Natural killer cell (primary cell): ENCODE measurements at regions not wholly inside any gene's neighbourhood (a gene's known extent, or its start where the extent isn't known, plus 50 kb on each side); places are given as distances from the start of the nearest gene placed in this dataset.

Experiments
- ATAC-seq, 3 donors: fragments of 150-1000 bp in 2 of 3; fragments of 200-7000 bp in 1 of 3; cut with Tn5 transposase; 1 replicate in 1 of 3; 2 replicates in 2 of 3; pipeline ENCODE4 v1.10.0; 2021; ENCODE audit warnings: mild to moderate bottlenecking in 2 of 3, moderate library complexity in 2 of 3
- DNase-seq, 2 donors: peaks; one replicate each; pipeline versions ENCODE4 v3.0.0 to v3.0.0-alpha.2; 2013 to 2021; ENCODE audit warnings: mixed read lengths in 1 of 2
- H3K27ac ChIP-seq: one replicate; pipeline ENCODE4 v1.5.1; 2013; ENCODE audit warnings: mild to moderate bottlenecking, low read length
- H3K27me3 ChIP-seq: one replicate; pipeline ENCODE4 v1.6.1; 2013; ENCODE audit warnings: low read length; ENCODE audit not compliant: control insufficient read depth, insufficient read depth
- H3K36me3 ChIP-seq: one replicate; pipeline ENCODE4 v1.6.1; 2013; ENCODE audit warnings: low read length; ENCODE audit not compliant: control insufficient read depth, insufficient read depth
- H3K4me1 ChIP-seq: one replicate; pipeline ENCODE4 v1.6.1; 2013; ENCODE audit warnings: low read length; ENCODE audit not compliant: control insufficient read depth, insufficient read depth
- H3K4me3 ChIP-seq: one replicate; pipeline ENCODE4 v1.5.1; 2013; ENCODE audit warnings: low read length
- H3K9me3 ChIP-seq: one replicate; pipeline ENCODE4 v1.6.1; 2013; ENCODE audit warnings: low read length; ENCODE audit not compliant: control insufficient read depth, insufficient read depth
- H3K27ac Mint-ChIP-seq, 2 donors: one replicate each; pipeline ENCODE4 v1.8.0; 2022; ENCODE audit warnings: mild to moderate bottlenecking in 2 of 2, mixed read lengths in 2 of 2, moderate library complexity in 1 of 2
- H3K27me3 Mint-ChIP-seq, 2 donors: one replicate each; pipeline ENCODE4 v1.8.0; 2022; ENCODE audit warnings: low read depth in 2 of 2, mixed read lengths in 2 of 2
- H3K36me3 Mint-ChIP-seq: one replicate; pipeline ENCODE4 v1.8.0; 2022; ENCODE audit warnings: mixed read lengths
- H3K4me1 Mint-ChIP-seq, 2 donors: one replicate each; pipeline ENCODE4 v1.8.0; 2022; ENCODE audit warnings: mixed read lengths in 2 of 2
- H3K4me3 Mint-ChIP-seq: one replicate; pipeline ENCODE4 v1.8.0; 2022; ENCODE audit warnings: mild to moderate bottlenecking, moderate library complexity, mixed read lengths
- H3K9me3 Mint-ChIP-seq, 2 donors: one replicate each; pipeline ENCODE4 v1.8.0; 2022; ENCODE audit warnings: mixed read lengths in 2 of 2
- WGBS: methylation state at CpG from one replicate; pipeline ENCODE4 v1.1.7; 2013; ENCODE audit warnings: missing lambda C conversion rate; ENCODE audit not compliant: insufficient coverage; 5-methylcytosine and 5-hydroxymethylcytosine counted together
- intact Hi-C: fragments of 100-400 bp; cut with micrococcal nuclease; formaldehyde crosslinking; loops from one replicate; pipeline ENCODE4 v1.14.2; 2022
- TF ChIP-seq, protein P1 (sequence below): fragments of 200-600 bp; IDR thresholded peaks from one replicate; pipeline ENCODE4 v1.8.0; 2022; ENCODE audit warnings: antibody characterized with exemption

DNA sequence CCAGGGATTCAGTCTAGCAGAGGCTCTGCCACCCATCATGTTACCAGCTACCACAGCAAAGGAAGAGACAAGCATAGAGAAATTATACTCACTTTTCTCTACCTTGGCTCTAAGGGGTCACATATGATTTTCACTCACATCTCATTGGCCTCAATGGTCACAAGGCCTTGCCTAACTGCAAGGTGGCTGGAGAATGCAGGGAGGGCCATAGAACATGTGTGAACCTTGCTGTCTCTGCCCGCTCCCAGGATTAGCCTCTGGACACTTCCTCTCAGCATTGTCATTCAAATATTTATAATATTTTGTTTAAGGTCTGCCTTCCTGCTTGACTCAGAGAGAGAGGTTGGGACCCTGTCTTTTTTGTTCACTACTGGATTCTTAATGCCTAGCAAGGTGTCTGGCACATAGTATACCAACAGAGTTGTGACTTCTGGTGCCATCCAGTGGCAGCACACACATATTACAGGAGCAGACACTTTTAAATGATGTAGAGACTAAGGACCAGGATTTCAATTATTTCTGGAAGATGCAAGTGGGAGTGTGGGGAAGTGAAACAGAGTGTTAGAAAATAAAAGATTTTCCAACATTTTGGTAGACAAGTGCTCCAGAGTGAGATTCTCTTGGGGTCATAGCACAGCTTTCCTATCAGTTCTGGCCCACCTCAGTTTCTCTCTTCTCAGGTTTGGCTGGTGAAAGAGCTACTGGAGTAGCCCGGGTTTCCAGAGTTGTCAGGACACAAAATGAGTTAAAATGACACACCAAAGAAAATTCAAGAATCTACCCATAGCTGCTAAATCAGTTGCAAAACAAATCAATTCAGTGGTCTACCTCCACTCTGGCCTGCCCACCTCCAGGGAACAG lies 119.0 kb upstream of the RASGRP1 start:
- H3K27me3 ChIP-seq: no peaks in the 10 kb centered on the region
- Mint-ChIP-seq H3K4me1 (peaks cover 41 to 43% of the 10 kb centered on the region in 2 donors), H3K27me3 (no peaks in the 10 kb centered on the region), H3K27ac (peak overlapping the region; percentile 41 to 80), H3K9me3 (no peaks in the 10 kb centered on the region), H3K36me3 (no peaks in the 10 kb centered on the region), H3K4me3 (peak overlapping the region; percentile 7)
- WGBS: 71% methylated on average over 1 of the region's 2 CpGs
- H3K36me3 ChIP-seq: no peaks in the 10 kb centered on the region
- intact Hi-C loops: loop anchor here (1.0 kb wide), 4 partner anchors 16 to 209 kb away; partner anchors contain the start of gene RASGRP1
- H3K4me1 ChIP-seq: peaks cover 46% of the 10 kb centered on the region
- ATAC-seq (peak; percentile 89 to 98 (median 97)), DNase-seq (peak; percentile 58 to 90)
- no peak overlapping the region for H3K4me3 ChIP-seq
- no peak overlapping the region for H3K27ac ChIP-seq
- no peaks in the 10 kb centered on the region for H3K9me3 ChIP-seq
- TF ChIP-seq, protein P1, sequence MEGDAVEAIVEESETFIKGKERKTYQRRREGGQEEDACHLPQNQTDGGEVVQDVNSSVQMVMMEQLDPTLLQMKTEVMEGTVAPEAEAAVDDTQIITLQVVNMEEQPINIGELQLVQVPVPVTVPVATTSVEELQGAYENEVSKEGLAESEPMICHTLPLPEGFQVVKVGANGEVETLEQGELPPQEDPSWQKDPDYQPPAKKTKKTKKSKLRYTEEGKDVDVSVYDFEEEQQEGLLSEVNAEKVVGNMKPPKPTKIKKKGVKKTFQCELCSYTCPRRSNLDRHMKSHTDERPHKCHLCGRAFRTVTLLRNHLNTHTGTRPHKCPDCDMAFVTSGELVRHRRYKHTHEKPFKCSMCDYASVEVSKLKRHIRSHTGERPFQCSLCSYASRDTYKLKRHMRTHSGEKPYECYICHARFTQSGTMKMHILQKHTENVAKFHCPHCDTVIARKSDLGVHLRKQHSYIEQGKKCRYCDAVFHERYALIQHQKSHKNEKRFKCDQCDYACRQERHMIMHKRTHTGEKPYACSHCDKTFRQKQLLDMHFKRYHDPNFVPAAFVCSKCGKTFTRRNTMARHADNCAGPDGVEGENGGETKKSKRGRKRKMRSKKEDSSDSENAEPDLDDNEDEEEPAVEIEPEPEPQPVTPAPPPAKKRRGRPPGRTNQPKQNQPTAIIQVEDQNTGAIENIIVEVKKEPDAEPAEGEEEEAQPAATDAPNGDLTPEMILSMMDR: peak; percentile 90

DNA sequence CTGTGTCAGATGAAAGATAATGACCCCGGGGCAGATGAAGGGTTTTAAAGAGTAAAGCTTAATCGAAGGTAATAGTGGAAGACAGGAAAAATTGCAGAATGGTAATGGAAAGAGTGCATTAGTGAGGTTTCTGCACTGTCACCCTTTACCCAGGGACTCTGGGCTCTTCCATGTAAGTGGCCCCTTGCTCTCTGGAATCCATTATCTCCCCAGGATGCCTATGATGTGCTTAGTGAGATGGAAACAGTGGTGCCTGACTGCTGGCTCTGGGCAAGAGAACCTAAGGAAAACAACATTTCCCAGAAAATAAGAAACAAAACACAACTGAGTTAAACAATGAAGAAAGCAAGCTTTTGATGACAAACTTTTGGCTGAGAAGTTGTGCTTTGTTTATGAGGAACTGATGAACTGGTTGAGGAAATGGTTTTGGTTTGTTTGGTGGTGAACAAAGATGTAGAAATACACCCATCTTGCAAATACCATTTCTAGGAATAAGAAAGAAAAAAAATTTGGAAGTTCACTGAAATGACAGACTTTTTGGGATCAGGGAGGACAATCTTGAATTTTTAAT lies 119.9 kb upstream of the RASGRP1 start:
- no peaks in the 10 kb centered on the region for H3K27me3 Mint-ChIP-seq
- Histone ChIP-seq H3K4me1 (peaks cover 53% of the 10 kb centered on the region), H3K27ac (no peak overlapping the region), H3K27me3 (no peaks in the 10 kb centered on the region), H3K9me3 (no peaks in the 10 kb centered on the region), H3K36me3 (no peaks in the 10 kb centered on the region), H3K4me3 (no peak overlapping the region)
- H3K9me3 Mint-ChIP-seq: no peaks in the 10 kb centered on the region
- H3K4me3 Mint-ChIP-seq: peak overlapping the region; percentile 26
- WGBS: 66% methylated on average over 2 of the region's 2 CpGs
- H3K4me1 Mint-ChIP-seq: peaks cover 49% of the 10 kb centered on the region in 2 donors
- no peak for ATAC-seq
- intact Hi-C loops: no loop called here
- H3K36me3 Mint-ChIP-seq: no peaks in the 10 kb centered on the region
- TF ChIP-seq, protein P1: no peak
- H3K27ac Mint-ChIP-seq: peak overlapping the region; percentile 41 to 80
- peak in 1 of 2 donors; percentile 48 for DNase-seq

- ATAC-seq: no peak
- intact Hi-C loops: no loop called here
These were observed 121.2 kb upstream of the RASGRP1 start for GRCh38 chr15:38685686-38686339.

More at GRCh38 chr15:38685686-38686339, 121.2 kb upstream of the RASGRP1 start:
- H3K27ac Mint-ChIP-seq: peak overlapping the region; percentile 51 to 80
- H3K4me3 Mint-ChIP-seq: peak overlapping the region; percentile 28
- Histone ChIP-seq H3K9me3 (no peaks in the 10 kb centered on the region), H3K27ac (peak overlapping the region; percentile 31), H3K36me3 (no peaks in the 10 kb centered on the region), H3K4me3 (no peak overlapping the region), H3K4me1 (peaks cover 53% of the 10 kb centered on the region), H3K27me3 (no peaks in the 10 kb centered on the region)
- 60% methylated on average over 3 of the region's 4 CpGs for WGBS
- TF ChIP-seq, protein P1: no peak
- no peaks in the 10 kb centered on the region for H3K27me3 Mint-ChIP-seq
- H3K4me1 Mint-ChIP-seq: peaks cover 44 to 49% of the 10 kb centered on the region in 2 donors
- H3K36me3 Mint-ChIP-seq: no peaks in the 10 kb centered on the region
- H3K9me3 Mint-ChIP-seq: no peaks in the 10 kb centered on the region
- DNase-seq: peak in 1 of 2 donors; percentile 80
